Medulla oblongata (tissue), 1 donor: ENCODE measurements at regions not wholly inside any gene's neighbourhood (a gene's known extent, or its start where the extent isn't known, plus 50 kb on each side); places are given as distances from the start of the nearest gene placed in this dataset.
"Not testable (repeated sequence)": the region's sequence is repeated elsewhere in the genome, so short reads cannot be mapped to it uniquely, and the experiment has no call there.

Experiments
- DNase-seq: peaks from one replicate; pipeline ENCODE4 v3.0.0-alpha.2; 2015; ENCODE audit errors: extremely low spot score

DNA sequence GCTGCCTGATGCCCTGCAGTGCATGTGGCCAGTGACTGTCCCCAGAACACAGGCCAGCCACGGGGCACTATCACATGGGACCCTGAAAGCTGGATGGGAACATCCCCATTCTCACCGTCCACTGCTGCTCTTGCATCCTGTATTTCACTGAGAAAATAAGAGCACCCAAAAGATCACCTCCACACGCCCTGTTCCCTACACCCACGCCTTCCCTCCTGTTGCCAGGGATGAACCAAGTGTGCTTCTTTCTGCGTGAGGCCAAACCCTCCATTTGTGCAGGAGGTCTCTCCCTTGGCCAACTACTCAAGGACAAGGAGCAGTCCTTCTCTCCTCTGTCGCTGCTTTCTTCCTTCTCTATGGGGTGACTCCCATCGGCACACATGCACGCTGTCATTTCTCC, 118.3 kb downstream of the LRRC37A3 start:
- DNase-seq, result not testable (repeated sequence)

DNA sequence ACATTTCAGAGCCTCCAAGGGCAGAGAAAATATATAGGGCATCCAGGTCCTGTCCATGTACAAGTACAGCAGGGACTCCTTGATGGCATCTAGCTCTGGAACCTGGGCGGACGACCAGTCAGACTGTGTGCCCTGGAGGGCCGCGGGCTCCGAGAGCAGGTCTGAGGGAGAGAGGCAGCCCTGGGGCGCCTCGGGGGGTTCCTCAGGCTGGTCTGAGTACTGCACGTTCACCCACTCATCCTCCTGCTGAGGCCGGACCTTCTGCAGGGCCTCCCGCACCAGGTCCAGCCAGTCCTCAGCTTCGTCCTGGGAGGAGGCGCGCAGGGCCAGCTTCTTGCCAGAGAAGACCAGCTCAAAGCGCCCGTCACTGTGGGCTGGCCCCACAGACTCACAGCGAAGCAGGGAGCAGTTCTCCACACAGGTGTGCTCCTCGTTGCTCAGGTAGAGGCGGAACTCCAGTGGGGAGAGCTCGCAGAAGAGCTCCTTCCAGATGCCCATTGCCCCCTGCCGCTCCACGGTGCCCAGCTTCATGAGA, 118.8 kb downstream of the LRRC37A3 start:
- not testable (repeated sequence) for DNase-seq

DNA sequence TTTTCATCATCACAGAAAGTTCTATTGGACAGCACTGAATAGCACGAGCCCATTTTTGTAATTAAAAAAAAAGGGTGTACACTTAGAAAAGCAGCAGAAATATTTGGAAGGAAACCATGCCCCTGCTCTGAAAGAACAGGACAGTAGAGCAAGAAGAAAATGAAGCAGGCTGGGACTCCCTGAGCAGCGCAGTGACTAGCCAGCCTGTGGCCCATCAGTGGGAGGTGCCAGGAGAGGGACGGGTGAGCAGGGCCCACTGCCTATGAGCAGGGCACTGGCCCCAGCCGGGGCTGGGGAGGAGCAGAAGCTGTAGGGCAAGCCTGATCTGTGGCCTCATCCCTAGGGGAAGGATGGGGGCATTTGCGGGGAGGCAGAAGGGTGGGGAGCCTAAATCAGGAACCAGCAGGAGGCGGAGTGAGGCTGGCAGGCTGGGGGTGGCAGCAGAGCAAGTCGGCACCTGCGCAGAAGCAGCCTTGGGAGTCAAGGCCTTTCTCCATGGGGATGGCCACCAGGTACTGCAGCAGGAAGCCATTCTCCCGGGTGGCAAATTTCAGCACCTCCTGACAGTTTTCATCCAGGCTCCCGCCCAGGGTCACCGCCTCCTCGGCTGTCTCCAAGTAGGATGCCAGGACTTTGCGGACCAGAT, 119.6 kb downstream of the LRRC37A3 start:
- DNase-seq, result not testable (repeated sequence)

DNA sequence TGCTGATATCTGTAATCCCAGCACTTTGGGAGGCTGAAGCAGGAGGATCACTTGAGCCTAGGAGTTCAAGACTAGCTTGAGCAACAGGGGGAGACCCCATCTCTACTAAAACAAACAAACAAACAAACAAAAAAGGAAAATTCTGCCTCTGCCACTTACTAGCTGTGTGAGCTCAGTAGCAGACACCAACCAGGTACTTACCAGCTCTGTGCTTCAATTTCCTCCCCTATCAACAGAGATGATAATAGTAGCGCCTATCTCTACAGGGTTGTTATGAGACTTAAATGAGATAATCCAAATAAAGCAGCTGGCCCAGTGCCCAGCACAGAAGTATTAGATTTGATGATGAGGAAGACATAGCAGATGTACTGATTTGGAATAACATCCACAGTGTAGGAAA, 120.3 kb downstream of the LRRC37A3 start:
- DNase-seq, result not testable (repeated sequence)

DNA sequence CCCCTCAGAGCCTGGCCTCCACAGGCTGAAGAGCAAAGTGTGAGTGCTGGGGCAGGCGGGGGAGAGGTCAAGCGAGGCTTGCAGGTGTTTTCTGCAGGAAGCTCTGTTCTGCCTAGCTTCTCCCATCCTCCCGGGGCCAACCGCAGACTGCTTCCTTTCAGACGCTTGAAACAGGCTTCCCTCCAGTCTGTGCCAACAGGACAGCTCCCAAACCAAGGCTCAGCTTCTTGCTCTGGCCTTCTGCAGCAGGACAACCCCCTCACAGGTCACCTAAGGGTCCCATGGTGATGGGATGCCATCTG, 120.8 kb downstream of the LRRC37A3 start:
- DNase-seq, result not testable (repeated sequence)

DNA sequence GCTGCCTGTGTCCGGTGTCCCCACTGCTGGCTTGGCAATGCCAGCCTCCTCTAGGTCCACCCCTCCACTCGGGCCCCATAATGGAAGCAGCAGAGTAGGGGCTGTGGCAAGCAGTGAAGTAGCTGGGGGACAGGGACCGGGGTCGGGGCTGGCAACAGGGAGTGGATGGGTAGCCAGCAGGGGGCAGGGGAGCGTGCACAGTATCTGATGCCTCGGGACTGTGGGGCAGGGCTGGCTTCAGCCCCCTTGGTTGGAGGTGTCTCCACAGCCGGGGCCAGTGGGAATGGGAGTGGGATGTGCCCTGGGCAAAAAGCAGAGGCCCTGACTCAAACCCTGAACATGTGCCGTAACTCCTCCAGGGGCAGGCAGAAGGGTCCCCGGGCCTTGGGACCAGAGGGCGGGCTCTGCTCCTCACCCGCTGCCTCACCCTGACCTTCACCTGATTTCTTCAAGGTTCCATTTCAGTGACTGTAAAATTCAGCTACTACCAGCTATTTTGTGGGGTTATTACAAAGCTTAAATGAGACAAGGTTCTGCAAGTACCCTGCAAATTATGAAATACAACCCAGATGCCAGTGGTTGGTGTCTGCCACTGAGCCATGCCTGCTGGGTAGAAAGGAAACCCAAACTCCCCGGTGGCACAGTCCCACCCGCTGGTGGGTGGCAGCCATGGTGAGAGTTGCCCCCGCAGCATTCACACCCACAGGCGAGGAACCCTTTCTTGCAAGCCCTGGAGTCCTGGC, 121.4 kb downstream of the LRRC37A3 start:
- not testable (repeated sequence) for DNase-seq

DNA sequence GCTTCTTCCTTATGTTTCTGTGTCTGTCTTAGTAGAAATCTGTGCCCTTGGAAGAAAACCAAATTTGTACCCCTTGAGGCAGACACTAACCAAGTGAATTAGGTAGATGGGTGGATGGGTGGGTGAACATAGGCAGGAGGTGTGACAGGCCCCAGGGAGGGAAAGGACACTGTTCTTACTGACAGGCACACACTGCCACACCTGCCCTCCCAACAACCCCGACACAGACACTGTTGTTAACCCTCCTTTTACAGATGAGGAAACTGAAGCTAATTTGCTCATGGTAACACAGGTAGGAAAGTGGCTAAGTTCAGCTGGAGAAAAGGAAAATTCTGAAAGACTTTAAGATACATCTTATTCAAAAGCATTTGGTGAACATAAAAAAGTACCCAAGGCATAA, 123.9 kb downstream of the LRRC37A3 start:
- DNase-seq, result not testable (repeated sequence)

DNA sequence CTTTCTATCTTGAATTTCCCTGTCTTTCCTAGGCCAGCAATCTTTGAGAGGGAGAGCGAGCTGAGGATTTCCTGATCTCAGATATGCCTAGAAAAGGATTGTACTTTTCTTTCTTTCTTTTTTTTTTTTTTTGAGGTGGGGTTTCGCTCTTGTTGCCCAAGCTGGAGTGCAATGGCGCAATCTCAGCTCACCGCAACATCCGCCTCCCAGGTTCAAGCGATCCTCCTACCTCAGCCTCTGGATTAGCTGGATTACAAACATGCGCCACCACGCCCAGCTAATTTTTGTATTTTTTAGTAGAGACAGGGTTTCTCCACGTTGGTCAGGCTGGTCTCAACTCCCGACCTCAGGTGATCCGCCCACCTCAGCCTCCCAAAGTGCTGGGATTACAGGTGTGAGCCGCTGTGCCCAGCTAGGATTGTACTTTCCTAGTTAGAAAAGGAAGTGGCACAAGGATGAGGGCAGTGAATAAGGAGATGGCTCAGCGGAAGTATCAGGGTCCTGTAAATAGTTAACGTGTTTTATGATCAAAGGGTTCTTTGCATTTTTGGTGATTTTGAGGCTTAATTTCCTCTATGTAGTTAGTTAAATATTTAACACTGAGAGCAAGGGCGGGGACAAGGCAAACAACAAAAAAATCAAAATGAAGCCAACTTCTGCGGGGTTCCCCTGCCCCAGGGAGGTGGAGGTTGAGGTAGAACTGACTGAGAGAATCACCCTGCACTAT, 124.6 kb downstream of the LRRC37A3 start:
- DNase-seq, result not testable (repeated sequence)

DNA sequence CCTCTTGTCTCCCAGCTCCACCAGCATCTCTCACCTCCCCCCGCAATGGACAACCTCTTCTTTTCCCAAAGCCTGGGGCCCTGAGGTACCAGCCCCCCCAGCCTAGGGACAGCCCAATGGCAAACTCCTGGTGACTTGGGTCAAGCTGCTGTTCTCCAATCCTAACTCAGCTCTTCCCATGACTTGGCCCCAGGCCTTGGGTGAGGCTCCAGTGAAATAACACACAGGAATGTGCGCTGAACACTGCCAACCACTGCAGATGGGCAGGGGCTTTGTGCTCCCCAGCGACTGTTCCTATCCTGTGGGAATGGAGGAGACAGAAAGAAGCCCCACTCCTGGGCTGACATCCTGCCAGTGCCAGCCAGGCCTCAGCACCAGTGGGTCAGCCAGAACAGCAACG, 125.2 kb downstream of the LRRC37A3 start:
- not testable (repeated sequence) for DNase-seq

DNA sequence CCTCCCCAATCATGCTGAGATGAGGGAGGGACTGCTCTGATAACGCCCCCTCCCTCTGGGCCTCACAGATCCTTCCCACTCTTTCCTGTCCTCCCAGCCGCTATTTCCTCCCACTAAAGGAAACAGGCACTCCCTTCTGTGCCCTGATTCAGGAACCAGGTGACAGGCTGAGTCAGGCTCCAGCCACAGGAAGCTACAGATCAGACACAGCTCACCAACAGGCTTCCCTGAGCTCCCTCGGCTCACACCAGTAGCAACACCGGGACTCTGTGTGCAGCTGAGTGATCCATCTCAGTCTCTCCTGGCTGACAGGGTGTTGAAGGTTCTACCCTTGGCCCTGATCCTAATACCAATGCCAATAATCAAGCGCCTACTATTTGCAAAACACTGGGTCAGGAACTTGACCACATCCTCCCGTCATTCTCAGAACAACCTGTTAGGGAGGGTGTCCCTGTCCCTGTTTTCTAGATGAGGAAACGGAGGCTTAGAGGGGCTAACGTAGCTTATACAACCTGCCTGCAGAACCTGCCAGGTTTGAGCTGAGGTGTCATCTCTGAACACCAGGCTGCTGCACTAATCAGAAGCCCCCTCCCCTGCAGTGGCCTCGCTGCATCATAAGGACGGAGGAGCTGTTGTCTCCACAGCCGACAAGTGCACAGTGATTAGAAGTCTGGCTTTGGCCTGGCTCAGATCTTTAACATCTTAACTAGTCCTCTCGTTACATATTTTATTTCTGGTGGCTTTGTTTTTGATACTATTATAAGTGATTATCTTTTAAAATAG, 126.3 kb downstream of the LRRC37A3 start:
- not testable (repeated sequence) for DNase-seq

DNA sequence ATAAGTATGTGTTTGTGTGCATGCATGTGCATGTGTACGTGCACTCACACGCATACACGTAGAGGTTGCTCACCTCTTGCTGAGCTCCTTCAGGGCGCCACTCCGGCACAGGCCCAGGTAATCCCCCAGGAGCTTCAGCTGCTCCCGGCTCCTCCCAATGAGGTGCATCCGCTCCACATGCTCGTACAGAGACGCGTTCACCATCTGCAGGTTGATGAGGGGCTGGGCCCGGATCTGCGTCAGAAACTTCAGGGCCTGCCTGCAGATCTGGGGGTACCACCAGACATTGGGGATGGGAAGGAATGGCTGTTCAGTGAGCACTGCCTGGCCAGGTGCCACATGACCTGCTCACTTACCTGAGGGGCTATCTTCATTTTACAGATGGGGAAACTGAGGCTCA, 127.0 kb downstream of the LRRC37A3 start:
- not testable (repeated sequence) for DNase-seq

DNA sequence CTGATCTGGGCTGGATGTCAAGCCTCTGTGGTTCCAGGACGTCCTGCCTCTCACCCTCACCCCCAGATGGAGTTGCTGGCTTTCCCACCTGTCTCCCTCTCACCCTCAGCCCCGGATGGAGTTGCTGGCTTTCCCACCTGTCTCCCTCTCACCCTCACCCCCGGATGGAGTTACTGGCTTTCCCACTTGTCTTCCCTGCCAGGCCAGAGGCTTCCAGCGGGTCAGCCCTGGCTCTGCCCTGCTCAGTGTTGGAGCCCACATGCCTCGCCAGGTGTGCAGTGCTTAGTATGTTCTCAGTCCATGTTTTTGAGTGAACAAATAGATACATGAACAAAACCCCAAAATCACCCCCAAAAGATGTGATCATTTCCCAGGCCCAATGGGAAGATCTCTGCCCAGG, 127.6 kb downstream of the LRRC37A3 start:
- not testable (repeated sequence) for DNase-seq

DNA sequence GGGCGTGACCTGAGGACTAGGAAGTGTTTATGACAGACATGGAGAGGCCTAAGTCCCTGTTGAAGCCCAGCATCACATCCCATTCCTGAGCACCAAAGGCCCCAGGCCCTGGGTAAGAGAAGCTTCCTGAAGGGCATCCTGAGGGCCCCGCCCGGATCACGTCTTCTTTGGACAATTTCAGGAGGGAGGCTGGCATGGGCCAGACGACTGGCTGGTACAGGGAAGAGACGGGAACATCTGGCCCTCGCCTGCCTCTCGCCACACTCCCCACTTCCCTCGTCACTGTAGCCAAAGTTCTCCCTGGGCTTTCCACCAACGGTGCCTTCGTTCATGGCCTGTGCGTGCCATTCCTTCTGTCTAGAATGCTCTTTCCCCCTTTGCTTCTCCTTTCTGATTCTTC, 128.1 kb downstream of the LRRC37A3 start:
- DNase-seq, result not testable (repeated sequence)

DNA sequence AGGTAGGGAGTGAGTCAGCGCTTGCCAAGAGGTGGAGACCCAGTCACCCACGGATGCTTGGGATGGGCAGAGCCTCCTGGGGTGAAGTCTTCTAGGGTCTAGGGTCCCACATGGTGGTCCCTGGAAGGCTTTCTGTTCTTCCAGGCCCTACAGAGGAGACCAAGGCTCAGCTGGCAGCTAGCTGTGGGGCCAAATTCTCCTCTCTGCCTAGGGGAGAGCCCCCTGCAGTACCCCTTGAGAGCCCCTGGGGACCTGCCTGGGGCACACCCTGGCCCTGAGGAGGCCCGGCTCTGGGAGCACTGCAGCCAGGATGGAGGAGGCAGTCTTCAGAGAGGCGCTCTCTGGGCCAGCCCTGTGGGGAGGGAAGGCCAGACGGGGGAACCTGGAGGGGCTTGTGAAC, 128.6 kb upstream of the SMURF2 start:
- DNase-seq, result not testable (repeated sequence)

DNA sequence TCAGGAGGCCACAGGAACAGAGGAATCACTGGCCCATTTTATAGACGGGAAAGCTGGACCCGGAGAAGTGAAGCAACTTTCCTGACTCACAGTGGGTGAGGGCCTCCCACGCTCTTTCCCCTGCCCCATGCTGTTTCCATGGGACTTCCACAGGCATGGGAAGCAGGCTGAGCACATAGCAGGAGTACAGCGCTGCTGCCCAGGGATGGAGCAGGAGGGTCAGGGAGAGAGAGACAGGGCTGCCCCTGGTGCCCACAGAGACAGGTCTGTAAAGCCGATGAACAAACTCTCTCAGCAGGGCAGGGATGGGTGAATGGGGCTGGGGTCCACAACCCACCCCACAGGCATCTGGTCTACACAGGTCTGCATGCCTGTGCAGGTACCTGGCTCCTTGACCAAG, 128.1 kb upstream of the SMURF2 start:
- not testable (repeated sequence) for DNase-seq

DNA sequence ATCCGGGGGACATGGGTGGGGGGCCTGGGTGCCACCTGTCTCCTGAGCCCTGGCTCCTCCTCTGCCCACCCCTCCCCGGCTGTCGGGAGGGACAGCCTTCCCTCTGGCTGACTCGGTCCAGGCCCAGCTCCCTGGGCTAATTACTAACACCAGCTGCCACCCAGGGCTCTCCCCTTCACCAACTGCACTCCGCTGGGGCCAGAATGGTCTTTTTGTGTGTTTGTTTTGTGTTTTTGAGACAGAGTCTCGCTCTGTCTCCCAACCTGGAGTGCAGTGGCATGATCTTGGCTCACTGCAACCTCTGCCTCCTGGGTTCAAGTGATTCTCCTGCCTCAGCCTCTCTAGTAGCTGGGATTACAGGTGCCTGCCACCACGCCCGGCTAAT, 126.9 kb upstream of the SMURF2 start:
- not testable (repeated sequence) for DNase-seq

DNA sequence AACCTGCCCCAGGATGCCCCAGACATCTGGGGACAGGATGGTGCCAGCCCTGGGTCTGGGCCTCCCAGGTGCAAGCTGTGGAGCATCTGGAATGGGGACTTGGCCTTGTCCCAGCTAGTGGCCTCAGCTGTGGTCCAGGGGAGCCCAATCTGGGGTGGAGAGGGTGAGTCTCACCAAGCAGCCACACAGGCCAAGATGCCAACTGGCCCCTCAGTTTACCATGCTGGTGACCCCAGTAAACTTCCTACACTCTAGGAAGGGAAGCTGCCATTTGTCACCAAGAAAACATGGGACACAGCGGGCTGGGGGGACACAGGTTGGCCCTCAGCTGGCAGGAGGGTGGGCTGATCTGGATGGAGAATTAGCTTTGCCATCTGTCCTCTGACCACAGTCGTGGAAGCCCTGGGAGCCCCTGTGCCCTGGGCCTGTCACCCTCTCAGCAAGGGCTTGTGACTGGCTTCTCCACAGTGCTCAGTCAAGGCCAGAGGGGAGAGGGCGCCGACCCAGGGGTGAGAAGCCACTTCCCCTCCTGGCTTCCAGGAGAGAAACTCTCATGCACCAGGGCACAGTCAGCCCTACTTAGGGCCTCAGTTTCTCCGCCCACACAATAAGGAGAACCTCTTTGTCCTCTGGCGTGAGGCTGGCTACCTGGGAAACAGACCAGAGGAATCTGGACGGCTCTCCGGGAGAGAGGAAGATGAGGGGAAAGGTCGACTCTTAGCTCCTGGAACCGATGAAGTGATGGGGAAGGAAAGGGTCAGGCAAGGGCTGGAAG, 126.4 kb upstream of the SMURF2 start:
- DNase-seq, result no peak

DNA sequence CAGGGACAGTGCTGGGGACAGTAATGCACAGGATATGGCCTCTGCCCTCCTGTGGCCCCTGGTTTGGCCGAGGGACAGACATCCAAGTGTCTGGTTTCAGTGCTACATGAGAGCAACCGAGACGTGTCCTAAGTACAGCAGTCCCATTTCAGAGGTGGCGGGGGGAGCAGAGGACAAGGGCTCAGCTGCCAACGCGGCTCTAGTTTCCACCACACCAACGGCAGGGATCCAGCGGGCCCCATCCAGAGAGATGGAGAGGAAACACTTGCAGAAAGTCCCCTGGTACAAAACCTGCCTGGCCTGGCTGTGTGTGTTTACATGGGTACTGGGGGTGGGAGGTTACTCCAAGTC, 125.8 kb upstream of the SMURF2 start:
- DNase-seq, result no peak

DNA sequence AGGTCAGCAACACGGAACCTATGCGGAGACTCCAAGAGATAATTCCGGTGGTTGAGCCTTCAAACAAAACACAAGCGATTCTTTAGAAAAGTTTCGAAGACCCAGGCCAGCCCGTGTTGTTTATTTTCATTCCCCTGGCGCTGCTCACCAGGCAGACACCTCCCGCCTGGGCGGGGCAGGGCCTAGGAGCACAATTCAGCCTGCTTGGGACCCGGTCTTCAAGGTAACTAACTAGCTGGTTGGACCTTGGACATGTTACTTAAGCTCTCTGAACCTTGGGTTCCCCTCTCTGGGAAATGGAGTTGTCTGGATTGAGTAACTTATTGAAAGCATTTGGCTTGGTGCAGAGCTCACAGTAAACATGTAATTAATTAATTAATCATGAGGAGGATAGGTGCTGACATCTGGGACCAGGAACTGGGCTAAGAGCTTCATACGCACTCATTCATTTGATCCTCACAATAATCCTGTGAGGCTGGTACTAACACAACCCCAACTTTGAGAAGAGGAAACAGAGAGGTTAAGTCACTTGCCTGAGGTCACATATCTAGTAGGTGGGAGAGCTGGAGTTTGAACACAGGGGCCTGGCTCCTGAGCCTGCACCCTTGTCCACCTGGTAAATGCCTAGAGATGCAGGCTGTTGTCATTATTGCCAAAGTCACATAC, 125.3 kb upstream of the SMURF2 start:
- no peak for DNase-seq

DNA sequence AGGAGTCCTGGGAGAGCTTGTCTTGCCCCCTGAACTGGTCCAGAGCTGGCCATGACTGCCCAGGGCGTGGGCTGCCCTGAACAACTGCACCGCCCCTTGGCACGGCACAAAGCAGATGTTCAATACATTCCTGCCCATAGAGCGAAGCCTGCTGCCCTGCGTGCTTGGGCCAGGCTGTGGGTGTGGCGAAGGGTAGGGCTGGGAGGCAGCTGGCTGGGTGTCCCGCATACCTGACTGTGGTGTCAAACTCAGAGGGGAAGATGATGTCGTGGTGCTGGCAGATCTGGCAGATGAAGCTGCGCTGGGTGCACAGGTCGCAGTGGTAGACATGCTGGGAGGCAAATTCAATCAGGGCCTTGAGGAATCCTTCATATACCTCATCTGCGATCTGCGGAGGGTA, 124.2 kb upstream of the SMURF2 start:
- no peak for DNase-seq

DNA sequence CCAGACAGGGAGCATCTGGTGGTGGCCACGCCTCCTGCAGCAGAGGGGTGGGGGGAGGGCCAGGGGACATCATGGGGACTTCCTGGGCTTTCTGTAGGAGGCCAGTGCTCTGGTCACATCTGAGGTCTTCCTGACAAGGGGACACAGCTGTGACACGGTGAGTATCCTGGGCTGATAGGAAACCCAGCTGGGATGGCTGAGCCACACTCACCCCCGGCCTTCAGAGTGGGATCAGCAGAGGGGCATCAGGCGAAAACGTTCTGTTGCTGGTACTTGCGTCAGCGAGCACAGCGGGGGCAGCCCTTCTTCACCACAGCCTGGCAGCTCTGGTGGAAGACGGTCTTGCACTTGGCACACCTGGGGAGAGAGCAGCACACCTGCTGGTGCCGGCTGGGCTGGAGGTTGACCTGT, 122.9 kb upstream of the SMURF2 start:
- DNase-seq, result no peak
